ENCODE measurements at regions not wholly inside any gene's neighbourhood (a gene's known extent, or its start where the extent isn't known, plus 50 kb on each side); places are given as distances from the start of the nearest gene placed in this dataset.

DNA sequence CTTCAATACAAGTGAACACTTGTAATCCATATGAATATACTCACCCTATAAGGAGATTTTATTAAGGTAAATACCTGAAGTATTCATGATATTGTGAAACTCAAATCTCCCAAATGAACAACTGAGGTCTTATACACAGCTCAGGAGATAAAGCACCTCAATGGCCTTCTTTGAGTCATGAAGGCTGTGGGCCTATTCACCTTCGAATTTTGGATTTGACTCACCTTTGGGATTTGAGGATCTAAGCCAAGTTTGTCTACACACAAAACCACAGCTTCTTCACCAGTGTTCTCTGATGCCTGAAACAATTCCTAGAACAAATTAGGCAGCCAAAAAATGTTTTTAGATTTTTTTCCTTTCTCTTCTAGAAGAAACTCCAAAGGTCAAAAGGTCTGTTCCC is 194.1 kb downstream of the NUAK1 start (continued):
- TF ChIP-seq, protein P1, sequence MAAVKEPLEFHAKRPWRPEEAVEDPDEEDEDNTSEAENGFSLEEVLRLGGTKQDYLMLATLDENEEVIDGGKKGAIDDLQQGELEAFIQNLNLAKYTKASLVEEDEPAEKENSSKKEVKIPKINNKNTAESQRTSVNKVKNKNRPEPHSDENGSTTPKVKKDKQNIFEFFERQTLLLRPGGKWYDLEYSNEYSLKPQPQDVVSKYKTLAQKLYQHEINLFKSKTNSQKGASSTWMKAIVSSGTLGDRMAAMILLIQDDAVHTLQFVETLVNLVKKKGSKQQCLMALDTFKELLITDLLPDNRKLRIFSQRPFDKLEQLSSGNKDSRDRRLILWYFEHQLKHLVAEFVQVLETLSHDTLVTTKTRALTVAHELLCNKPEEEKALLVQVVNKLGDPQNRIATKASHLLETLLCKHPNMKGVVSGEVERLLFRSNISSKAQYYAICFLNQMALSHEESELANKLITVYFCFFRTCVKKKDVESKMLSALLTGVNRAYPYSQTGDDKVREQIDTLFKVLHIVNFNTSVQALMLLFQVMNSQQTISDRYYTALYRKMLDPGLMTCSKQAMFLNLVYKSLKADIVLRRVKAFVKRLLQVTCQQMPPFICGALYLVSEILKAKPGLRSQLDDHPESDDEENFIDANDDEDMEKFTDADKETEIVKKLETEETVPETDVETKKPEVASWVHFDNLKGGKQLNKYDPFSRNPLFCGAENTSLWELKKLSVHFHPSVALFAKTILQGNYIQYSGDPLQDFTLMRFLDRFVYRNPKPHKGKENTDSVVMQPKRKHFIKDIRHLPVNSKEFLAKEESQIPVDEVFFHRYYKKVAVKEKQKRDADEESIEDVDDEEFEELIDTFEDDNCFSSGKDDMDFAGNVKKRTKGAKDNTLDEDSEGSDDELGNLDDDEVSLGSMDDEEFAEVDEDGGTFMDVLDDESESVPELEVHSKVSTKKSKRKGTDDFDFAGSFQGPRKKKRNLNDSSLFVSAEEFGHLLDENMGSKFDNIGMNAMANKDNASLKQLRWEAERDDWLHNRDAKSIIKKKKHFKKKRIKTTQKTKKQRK (IDR thresholded peaks at IDR 0.05; ENCODE audit: low read depth, low read length): no peak
- TF ChIP-seq EGR1 (IDR thresholded peaks at IDR 0.05; ENCODE audit: borderline replicate concordance in 1 of 2, low read depth in 2 of 2, low read length in 2 of 2): no peak
- TF ChIP-seq CHD1 (IDR thresholded peaks at IDR 0.05; ENCODE audit: low read depth, low read length): no peak

DNA sequence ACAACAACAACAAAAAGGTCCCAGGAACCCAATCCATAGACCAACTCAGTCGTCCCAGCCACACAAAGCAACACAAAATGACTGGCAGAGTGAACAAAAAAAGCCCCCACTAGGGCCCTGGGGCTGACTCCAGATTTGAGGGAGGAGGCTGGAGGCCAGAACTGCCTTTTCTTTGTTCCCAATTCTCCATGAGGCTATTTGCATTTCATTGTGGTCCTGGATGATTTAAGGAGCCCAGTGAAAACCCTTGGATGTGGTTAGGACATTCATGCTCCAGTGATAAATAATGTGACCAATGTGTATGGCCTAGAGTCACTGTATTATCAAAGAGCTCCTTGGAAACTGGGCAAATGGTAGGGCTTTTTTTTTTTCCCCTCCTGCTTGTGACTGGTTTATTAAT is 192.9 kb downstream of the NUAK1 start:
- DNase-seq (ENCODE audit: low read depth, low spot score): no peak
- POLR2A ChIA-PET: no interaction called here
- Histone ChIP-seq H2AFZ (ENCODE audit: control insufficient read depth, low read depth, low read length) (no peak overlapping the region), H4K20me1 (ENCODE audit: control insufficient read depth, insufficient read depth) (no peaks in the 10 kb centered on the region), H3K27me3 (replicated peaks in 1 of 2; ENCODE audit: control insufficient read depth in 2 of 2, insufficient read depth in 2 of 2, low read length in 1 of 2) (no peaks in the 10 kb centered on the region), H3K36me3 (ENCODE audit: control insufficient read depth in 2 of 2, insufficient read depth in 2 of 2, low read length in 1 of 2) (no peaks in the 10 kb centered on the region), H3K9ac (ENCODE audit: control insufficient read depth, insufficient read depth, low read length) (no peak overlapping the region), H3K4me2 (ENCODE audit: control insufficient read depth, insufficient read depth) (no peak overlapping the region), H3K4me1 (ENCODE audit: control insufficient read depth, insufficient read depth, low read length) (no peaks in the 10 kb centered on the region), H3K27ac (ENCODE audit: control insufficient read depth, insufficient read depth) (no peak overlapping the region), H3K79me2 (ENCODE audit: control insufficient read depth, insufficient read depth, low read length) (no peaks in the 10 kb centered on the region), H3K9me3 (replicated peaks; ENCODE audit: control insufficient read depth, insufficient read depth, low read length) (no peaks in the 10 kb centered on the region), H3K4me3 (no peak overlapping the region)
- SMC1A ChIA-PET (ENCODE audit: uncharacterized antibody, unreplicated experiment): no interaction called here
- no peak for ATAC-seq
- intact Hi-C loops (cut with micrococcal nuclease; ENCODE audit: unreplicated experiment): no loop called here
- no peak for FAIRE-seq
- BruUV-seq (replicated peaks): no TSS peak
- CTCF ChIA-PET: interaction anchor here (0.6 to 1.3 kb wide), 2 partner anchors 113 to 191 kb away, joined by 3 read pairs; no protein-coding TSS in a partner anchor
- RAD21 ChIA-PET (ENCODE audit: unreplicated experiment): no interaction called here
- in situ Hi-C loops (cut with MboI): no loop called here
- 0% methylated on average over 1 of the region's 1 CpG for WGBS (ENCODE audit: insufficient coverage, insufficient replicate concordance, low lambda C conversion rate, missing lambda C conversion rate)
- TF ChIP-seq YBX1 (IDR thresholded peaks at IDR 0.05) (no peak), BMI1 (IDR thresholded peaks at IDR 0.05; ENCODE audit: borderline replicate concordance) (no peak), RUNX3 (IDR thresholded peaks at IDR 0.05; ENCODE audit: low read length) (no peak), TCF3 (IDR thresholded peaks at IDR 0.05; ENCODE audit: borderline replicate concordance, insufficient read depth, low read depth, low read length) (no peak), MEF2A (IDR thresholded peaks at IDR 0.05; ENCODE audit: insufficient read depth, low read depth, low read length) (no peak), FOXK2 (IDR thresholded peaks at IDR 0.05) (no peak), GABPA (IDR thresholded peaks at IDR 0.05; ENCODE audit: low read depth) (no peak), WRNIP1 (IDR thresholded peaks at IDR 0.05; ENCODE audit: borderline replicate concordance, low read depth, low read length) (no peak)
- TF ChIP-seq, protein P1 (IDR thresholded peaks at IDR 0.05; ENCODE audit: low read depth, low read length): no peak
- TF ChIP-seq, protein P2, sequence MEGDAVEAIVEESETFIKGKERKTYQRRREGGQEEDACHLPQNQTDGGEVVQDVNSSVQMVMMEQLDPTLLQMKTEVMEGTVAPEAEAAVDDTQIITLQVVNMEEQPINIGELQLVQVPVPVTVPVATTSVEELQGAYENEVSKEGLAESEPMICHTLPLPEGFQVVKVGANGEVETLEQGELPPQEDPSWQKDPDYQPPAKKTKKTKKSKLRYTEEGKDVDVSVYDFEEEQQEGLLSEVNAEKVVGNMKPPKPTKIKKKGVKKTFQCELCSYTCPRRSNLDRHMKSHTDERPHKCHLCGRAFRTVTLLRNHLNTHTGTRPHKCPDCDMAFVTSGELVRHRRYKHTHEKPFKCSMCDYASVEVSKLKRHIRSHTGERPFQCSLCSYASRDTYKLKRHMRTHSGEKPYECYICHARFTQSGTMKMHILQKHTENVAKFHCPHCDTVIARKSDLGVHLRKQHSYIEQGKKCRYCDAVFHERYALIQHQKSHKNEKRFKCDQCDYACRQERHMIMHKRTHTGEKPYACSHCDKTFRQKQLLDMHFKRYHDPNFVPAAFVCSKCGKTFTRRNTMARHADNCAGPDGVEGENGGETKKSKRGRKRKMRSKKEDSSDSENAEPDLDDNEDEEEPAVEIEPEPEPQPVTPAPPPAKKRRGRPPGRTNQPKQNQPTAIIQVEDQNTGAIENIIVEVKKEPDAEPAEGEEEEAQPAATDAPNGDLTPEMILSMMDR (IDR thresholded peaks at IDR 0.05 in 2 of 3, conservative IDR thresholded peaks at IDR 0.05 in 1 of 3; ENCODE audit: control insufficient read depth in 2 of 3, extremely low read depth in 1 of 3, insufficient read depth in 1 of 3, low read depth in 3 of 3, low read length in 3 of 3): no peak
